ENCODE measurements at regions not wholly inside any gene's neighbourhood (a gene's known extent, or its start where the extent isn't known, plus 50 kb on each side); places are given as distances from the start of the nearest gene placed in this dataset.

DNA sequence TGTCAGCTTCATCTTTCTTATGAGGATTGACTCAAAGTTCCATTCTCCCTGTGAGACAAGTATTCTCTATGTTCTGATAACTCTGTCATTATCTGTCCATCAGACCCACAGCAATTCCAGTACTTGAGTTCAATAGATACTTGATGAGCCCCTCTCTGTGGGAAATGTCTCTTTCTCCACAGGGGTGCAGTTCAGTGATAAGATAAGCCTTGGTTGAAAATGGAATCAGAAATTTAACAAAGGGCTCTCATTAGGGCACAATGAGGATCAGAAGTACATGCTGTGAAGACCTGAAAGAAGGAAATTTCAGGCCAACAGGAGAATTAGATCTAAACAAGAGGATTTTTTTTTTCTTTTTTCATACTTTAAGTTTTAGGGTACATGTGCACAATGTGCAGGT, 737.3 kb downstream of the MTRR start:
- TF ChIP-seq, protein P1, sequence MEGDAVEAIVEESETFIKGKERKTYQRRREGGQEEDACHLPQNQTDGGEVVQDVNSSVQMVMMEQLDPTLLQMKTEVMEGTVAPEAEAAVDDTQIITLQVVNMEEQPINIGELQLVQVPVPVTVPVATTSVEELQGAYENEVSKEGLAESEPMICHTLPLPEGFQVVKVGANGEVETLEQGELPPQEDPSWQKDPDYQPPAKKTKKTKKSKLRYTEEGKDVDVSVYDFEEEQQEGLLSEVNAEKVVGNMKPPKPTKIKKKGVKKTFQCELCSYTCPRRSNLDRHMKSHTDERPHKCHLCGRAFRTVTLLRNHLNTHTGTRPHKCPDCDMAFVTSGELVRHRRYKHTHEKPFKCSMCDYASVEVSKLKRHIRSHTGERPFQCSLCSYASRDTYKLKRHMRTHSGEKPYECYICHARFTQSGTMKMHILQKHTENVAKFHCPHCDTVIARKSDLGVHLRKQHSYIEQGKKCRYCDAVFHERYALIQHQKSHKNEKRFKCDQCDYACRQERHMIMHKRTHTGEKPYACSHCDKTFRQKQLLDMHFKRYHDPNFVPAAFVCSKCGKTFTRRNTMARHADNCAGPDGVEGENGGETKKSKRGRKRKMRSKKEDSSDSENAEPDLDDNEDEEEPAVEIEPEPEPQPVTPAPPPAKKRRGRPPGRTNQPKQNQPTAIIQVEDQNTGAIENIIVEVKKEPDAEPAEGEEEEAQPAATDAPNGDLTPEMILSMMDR (optimal IDR thresholded peaks at IDR 0.05 in 1 of 3, IDR thresholded peaks at IDR 0.05 in 1 of 3, conservative IDR thresholded peaks at IDR 0.05 in 1 of 3; ENCODE audit: extremely low read depth in 1 of 3, insufficient read depth in 2 of 3, low read length in 3 of 3), result no peak
- no peak for TF ChIP-seq EZH2 (IDR thresholded peaks at IDR 0.05; ENCODE audit: low read length)

All from keratinocyte (primary cell).